Uterus (tissue), 3 donors: ENCODE measurements at regions not wholly inside any gene's neighbourhood (a gene's known extent, or its start where the extent isn't known, plus 50 kb on each side); places are given as distances from the start of the nearest gene placed in this dataset.
A peak's percentile ranks its signal among the peaks of the same experiment; 100 is the strongest.

ENCODE experiments used
- DNase-seq, 2 donors: peaks; one replicate each; pipeline ENCODE4 v3.0.0-alpha.2; 2019 to 2020
- H3K27ac ChIP-seq, 2 donors: fragments of 200-600 bp; sonication (generic); 1 replicate in 1 of 2; 2 replicates in 1 of 2; pipeline ENCODE4 v1.5.1; 2016 to 2018
- H3K27me3 ChIP-seq, 2 donors: fragments of 200-600 bp; sonication (generic); one replicate each; pipeline ENCODE4 v1.5.1; 2018 to 2019; ENCODE audit warnings: control low read depth in 1 of 2
- H3K36me3 ChIP-seq, 2 donors: fragments of 200-600 bp; sonication (generic); one replicate each; pipeline ENCODE4 v1.5.1; 2019; ENCODE audit warnings: control low read depth in 1 of 2
- H3K4me1 ChIP-seq, 2 donors: fragments of 200-600 bp; sonication (generic); one replicate each; pipeline ENCODE4 v1.5.1; 2018 to 2019; ENCODE audit warnings: control low read depth in 1 of 2
- H3K4me3 ChIP-seq, 2 donors: fragments of 200-600 bp; sonication (generic); 1 replicate in 1 of 2; 2 replicates in 1 of 2; pipeline ENCODE4 v1.5.1; 2018 to 2019; ENCODE audit warnings: mild to moderate bottlenecking in 1 of 2
- H3K9me3 ChIP-seq, 2 donors: fragments of 200-600 bp; sonication (generic); one replicate each; pipeline ENCODE4 v1.5.1; 2019; ENCODE audit warnings: control low read depth in 1 of 2
- POLR2A ChIP-seq, 2 donors: fragments of 450-650 bp; IDR thresholded peaks; one replicate each; pipeline ENCODE4 v1.6.1; 2016; ENCODE audit warnings: antibody characterized with exemption in 2 of 2, mild to moderate bottlenecking in 1 of 2, moderate library complexity in 1 of 2
- intact Hi-C: fragments of 100-400 bp; cut with DNase I; formaldehyde crosslinking; loops from one replicate; pipeline ENCODE4 v1.15.1; 2023; ENCODE audit warnings: low total_unique reads
- TF ChIP-seq, protein P1 (sequence below), 4 experiments: fragments of 200-600 bp in 2 of 4; fragments of 450-650 bp in 2 of 4; sonication (generic) in 2 of 4; IDR thresholded peaks; one replicate each; pipeline ENCODE4 v1.5.1; 2016 to 2019; ENCODE audit warnings: antibody characterized with exemption in 4 of 4, mild to moderate bottlenecking in 2 of 4, moderate library complexity in 1 of 4
- donor health status: DM: yes; HTN: yes; CAD: no.

DNA sequence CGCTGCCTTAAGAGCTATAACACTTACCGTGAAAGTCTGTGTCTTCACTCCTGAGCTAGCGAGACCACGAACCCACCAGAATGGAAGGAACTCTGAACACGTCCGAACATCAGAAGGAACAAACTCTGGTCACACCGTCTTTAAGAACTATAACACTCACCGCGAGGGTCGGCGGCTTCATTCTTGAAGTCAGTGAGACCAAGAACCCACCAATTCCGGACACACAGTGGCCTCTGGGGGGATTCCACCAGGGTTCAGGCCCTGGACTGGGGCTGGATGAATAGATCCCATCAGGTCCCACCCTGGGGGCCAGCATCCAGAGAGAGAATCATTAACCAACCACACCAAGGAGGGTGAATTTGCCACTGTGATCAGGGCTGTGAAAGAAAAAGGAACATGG, 55.8 kb upstream of the ATP12A start:
- H3K4me3 ChIP-seq, result no peak overlapping the region
- H3K4me1 ChIP-seq, result no peaks in the 10 kb centered on the region
- TF ChIP-seq, protein P1, sequence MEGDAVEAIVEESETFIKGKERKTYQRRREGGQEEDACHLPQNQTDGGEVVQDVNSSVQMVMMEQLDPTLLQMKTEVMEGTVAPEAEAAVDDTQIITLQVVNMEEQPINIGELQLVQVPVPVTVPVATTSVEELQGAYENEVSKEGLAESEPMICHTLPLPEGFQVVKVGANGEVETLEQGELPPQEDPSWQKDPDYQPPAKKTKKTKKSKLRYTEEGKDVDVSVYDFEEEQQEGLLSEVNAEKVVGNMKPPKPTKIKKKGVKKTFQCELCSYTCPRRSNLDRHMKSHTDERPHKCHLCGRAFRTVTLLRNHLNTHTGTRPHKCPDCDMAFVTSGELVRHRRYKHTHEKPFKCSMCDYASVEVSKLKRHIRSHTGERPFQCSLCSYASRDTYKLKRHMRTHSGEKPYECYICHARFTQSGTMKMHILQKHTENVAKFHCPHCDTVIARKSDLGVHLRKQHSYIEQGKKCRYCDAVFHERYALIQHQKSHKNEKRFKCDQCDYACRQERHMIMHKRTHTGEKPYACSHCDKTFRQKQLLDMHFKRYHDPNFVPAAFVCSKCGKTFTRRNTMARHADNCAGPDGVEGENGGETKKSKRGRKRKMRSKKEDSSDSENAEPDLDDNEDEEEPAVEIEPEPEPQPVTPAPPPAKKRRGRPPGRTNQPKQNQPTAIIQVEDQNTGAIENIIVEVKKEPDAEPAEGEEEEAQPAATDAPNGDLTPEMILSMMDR (IDR thresholded peaks at IDR 0.05), result no peak
- no peak for TF ChIP-seq POLR2A (IDR thresholded peaks at IDR 0.05)
- H3K9me3 ChIP-seq, result no peaks in the 10 kb centered on the region
- intact Hi-C loops, result no loop called here
- H3K27ac ChIP-seq, result peak overlapping the region; percentile 49 to 60
- no peaks in the 10 kb centered on the region for H3K27me3 ChIP-seq
- no peak for DNase-seq
- H3K36me3 ChIP-seq, result no peaks in the 10 kb centered on the region

DNA sequence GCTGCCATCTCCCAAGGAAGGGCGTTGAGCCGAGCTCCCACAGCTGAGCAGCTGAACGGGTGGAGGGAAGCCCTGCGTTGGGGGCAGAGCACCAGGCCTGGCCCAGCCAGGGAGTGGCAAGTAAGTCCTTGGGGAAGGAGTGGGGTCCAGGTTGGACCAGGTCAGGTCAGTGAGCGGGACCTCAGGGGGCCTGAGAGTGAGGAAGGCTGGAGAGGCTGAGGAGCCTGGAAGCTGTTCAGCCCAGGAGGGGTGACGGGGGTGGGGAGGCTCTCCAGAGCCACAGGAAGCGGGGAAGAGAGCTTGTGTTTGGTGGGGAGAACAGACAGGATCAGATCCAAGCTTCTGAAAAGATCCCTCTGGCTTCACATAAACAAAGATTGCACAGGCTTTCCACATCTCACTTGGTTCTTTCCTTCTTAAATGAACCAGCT, 55.4 kb upstream of the ATP12A start:
- no peak for TF ChIP-seq POLR2A (IDR thresholded peaks at IDR 0.05)
- TF ChIP-seq, protein P1 (IDR thresholded peaks at IDR 0.05), result no peak
- peak in 1 of 2 donors; percentile 23 for DNase-seq
- no peaks in the 10 kb centered on the region for H3K27me3 ChIP-seq
- H3K36me3 ChIP-seq, result no peaks in the 10 kb centered on the region
- peak overlapping the region; percentile 49 to 60 for H3K27ac ChIP-seq
- no peak overlapping the region for H3K4me3 ChIP-seq
- H3K9me3 ChIP-seq, result no peaks in the 10 kb centered on the region
- intact Hi-C loops, result no loop called here
- no peaks in the 10 kb centered on the region for H3K4me1 ChIP-seq

DNA sequence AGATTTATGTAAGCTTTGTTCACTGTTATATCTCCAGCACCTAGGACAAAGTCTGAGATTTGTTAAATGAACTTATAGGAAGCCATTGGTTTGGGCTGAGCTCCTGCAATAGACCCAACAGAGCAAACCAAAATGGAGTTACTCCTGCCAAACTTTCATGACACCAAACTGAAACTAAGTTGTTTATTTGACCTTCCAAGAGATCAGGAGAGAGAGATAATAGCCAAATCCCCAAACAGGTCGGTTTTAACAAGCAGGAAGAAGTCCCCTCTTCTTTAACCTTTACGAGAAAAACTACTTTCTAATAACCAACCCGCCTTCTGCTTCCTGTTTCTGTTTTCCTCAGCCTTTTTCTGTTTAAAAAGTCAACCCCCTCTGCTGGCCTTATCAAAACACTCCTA, 54.9 kb upstream of the ATP12A start:
- no peaks in the 10 kb centered on the region for H3K4me1 ChIP-seq
- intact Hi-C loops, result no loop called here
- peak overlapping the region; percentile 49 to 60 for H3K27ac ChIP-seq
- no peak overlapping the region for H3K4me3 ChIP-seq
- DNase-seq, result no peak
- no peaks in the 10 kb centered on the region for H3K9me3 ChIP-seq
- no peaks in the 10 kb centered on the region for H3K36me3 ChIP-seq
- TF ChIP-seq, protein P1 (IDR thresholded peaks at IDR 0.05), result no peak
- TF ChIP-seq POLR2A (IDR thresholded peaks at IDR 0.05), result no peak
- H3K27me3 ChIP-seq, result no peaks in the 10 kb centered on the region

DNA sequence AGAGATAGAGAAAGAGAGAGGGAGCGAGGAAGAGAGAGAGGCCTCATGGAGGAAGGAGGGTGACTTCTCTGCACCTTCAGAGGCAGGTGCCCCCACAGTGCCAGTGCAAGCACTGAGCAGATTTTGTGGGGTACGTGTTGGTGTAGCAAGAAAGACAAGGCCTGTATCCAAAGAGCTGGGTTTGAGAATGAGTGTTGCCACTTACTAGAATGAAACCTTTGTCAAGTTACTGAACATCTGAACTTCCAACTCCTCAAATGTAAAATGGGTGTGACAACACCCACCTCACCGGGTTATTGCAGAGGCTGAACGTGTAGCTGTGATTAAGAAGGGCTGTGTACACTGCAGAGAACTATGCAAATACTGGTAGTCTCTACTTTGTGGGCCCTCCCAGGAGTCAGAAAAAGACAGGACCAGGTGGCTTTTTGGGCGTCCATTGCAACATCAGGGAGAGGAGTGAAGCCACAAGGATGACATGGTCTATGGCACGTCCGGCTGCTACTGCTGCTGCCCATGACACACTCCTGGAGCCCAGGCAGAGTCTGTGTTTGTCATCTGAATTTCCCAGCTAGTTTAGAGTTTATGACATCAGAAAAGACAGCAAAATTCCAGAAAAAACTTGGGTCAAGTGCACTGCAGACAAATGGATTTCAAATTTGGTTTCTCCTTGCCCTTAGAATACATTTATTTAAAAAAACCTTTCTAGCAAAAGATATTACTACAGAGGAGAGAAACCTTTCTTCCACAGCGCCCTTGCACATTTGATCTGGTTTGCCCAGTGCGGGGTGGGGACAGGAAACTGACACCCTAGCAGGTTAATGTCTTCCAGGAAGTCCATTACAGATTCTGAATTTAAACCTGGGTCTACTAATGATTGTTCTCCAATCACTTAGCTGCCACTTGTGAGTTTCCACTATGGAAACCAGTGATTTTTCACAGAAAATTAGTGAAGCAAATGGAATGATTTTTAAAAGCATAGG, 54.0 kb upstream of the ATP12A start:
- intact Hi-C loops, result no loop called here
- Histone ChIP-seq H3K4me1 (no peaks in the 10 kb centered on the region), H3K27ac (peak overlapping the region; percentile 9 to 49)

More for the DNA sequence above, 54.0 kb upstream of the ATP12A start:
- Histone ChIP-seq H3K9me3 (no peaks in the 10 kb centered on the region), H3K27me3 (no peaks in the 10 kb centered on the region), H3K36me3 (no peaks in the 10 kb centered on the region), H3K4me3 (no peak overlapping the region)
- no peak for DNase-seq
- no peak for TF ChIP-seq POLR2A (IDR thresholded peaks at IDR 0.05)
- TF ChIP-seq, protein P1 (IDR thresholded peaks at IDR 0.05), result no peak
